IMR-90 (cell line): ENCODE measurements at regions not wholly inside any gene's neighbourhood (a gene's known extent, or its start where the extent isn't known, plus 50 kb on each side); places are given as distances from the start of the nearest gene placed in this dataset.

Experiments used
- ATAC-seq: fragments of 200-7000 bp; cut with Tn5 transposase; 2 replicates; pipeline ENCODE4 v1.9.1; 2020; ENCODE audit warnings: low read depth, mild to moderate bottlenecking, moderate library complexity
- BruUV-seq: library from RNA; stranded (reverse); fragments of 400-500 nt; replicated peaks from 2 replicates; lab custom pipeline; 2021; lab: Mats Ljungman, UMichigan
- CTCF ChIA-PET: fragments of 300-600 bp; formaldehyde crosslinking; extraction: SDS; loops from one replicate; lab custom pipeline; 2021; ENCODE audit warnings: antibody characterized with exemption; lab: Yijun Ruan, JAX
- POLR2A ChIA-PET: fragments of 300-600 bp; sonication (Branson Sonifier 250); formaldehyde crosslinking; loops from one replicate; lab custom pipeline; 2022; ENCODE audit warnings: antibody characterized with exemption; ENCODE audit not compliant: unreplicated experiment; lab: Charles Lee
- DNase-seq: peaks from one replicate; pipeline ENCODE4 v3.0.0; 2013
- H2AFZ ChIP-seq: replicated peaks from 2 replicates; pipeline ENCODE3; 2013; ENCODE audit warnings: low read length, mild to moderate bottlenecking; ENCODE audit not compliant: poor library complexity
- H2AK5ac ChIP-seq: 2 replicates; pipeline ENCODE4 v1.6.1; 2013; ENCODE audit warnings: low read depth, low read length, inconsistent platforms
- H2AK9ac ChIP-seq: replicated peaks from 2 replicates; pipeline ENCODE3; 2013; ENCODE audit warnings: mild to moderate bottlenecking, low read depth, low read length, moderate library complexity; ENCODE audit not compliant: poor library complexity
- H2BK120ac ChIP-seq: 2 replicates; pipeline ENCODE4 v1.6.1; 2013; ENCODE audit warnings: low read depth, low read length, inconsistent platforms
- H2BK15ac ChIP-seq: 3 replicates; pipeline ENCODE4 v1.6.1; 2013; ENCODE audit warnings: low read depth, low read length, inconsistent platforms
- H2BK20ac ChIP-seq: 2 replicates; pipeline ENCODE4 v1.6.1; 2013; ENCODE audit warnings: low read depth, mild to moderate bottlenecking, inconsistent platforms, low read length, moderate library complexity
- H2BK5ac ChIP-seq: 2 replicates; pipeline ENCODE4 v1.6.1; 2013; ENCODE audit warnings: mild to moderate bottlenecking, low read depth, low read length, inconsistent platforms; ENCODE audit not compliant: poor library complexity, severe bottlenecking
- H3K14ac ChIP-seq: replicated peaks from 2 replicates; pipeline ENCODE4 v1.6.1; 2013; ENCODE audit warnings: low read depth, low read length, inconsistent platforms
- H3K18ac ChIP-seq: 2 replicates; pipeline ENCODE4 v1.6.1; 2013; ENCODE audit warnings: low read depth, low read length, control low read depth
- H3K23ac ChIP-seq: 2 replicates; pipeline ENCODE4 v1.6.1; 2013; ENCODE audit warnings: low read depth, low read length, inconsistent platforms
- H3K27ac ChIP-seq: 2 replicates; pipeline ENCODE4 v1.5.1; 2013; ENCODE audit warnings: mild to moderate bottlenecking, control low read depth, low read length; ENCODE audit not compliant: insufficient read depth
- H3K27me3 ChIP-seq: 2 replicates; pipeline ENCODE4 v1.6.1; 2013; ENCODE audit warnings: low read length; ENCODE audit not compliant: control insufficient read depth, insufficient read depth
- H3K36me3 ChIP-seq: 2 replicates; pipeline ENCODE4 v1.6.1; 2013; ENCODE audit warnings: low read length, mixed read lengths; ENCODE audit not compliant: control insufficient read depth, insufficient read depth
- H3K4ac ChIP-seq: 2 replicates; pipeline ENCODE4 v1.6.1; 2013; ENCODE audit warnings: low read depth, low read length, inconsistent platforms
- H3K4me1 ChIP-seq: 2 replicates; pipeline ENCODE4 v1.6.1; 2013; ENCODE audit warnings: low read length, mixed read lengths; ENCODE audit not compliant: control insufficient read depth, insufficient read depth
- H3K4me2 ChIP-seq: 2 replicates; pipeline ENCODE4 v1.6.1; 2013; ENCODE audit warnings: low read depth, mild to moderate bottlenecking, control low read depth, low read length, moderate library complexity
- H3K4me3 ChIP-seq: 2 replicates; pipeline ENCODE4 v1.5.1; 2013; ENCODE audit warnings: low read depth, mild to moderate bottlenecking, control low read depth, low read length, moderate library complexity; ENCODE audit not compliant: insufficient read depth
- H3K56ac ChIP-seq: 2 replicates; pipeline ENCODE4 v1.6.1; 2013; ENCODE audit warnings: low read length, inconsistent platforms; ENCODE audit not compliant: insufficient read depth; ENCODE audit errors: extremely low read depth
- H3K79me1 ChIP-seq, 2 experiments: 2 replicates each; pipeline ENCODE4 v1.6.1; 2013; ENCODE audit warnings: low read length in 2 of 2, inconsistent platforms in 1 of 2, low read depth in 1 of 2
- H3K9ac ChIP-seq: 2 replicates; pipeline ENCODE4 v1.6.1; 2013; ENCODE audit warnings: low read depth, low read length, control low read depth
- H3K9me1 ChIP-seq: 2 replicates; pipeline ENCODE4 v1.6.1; 2013; ENCODE audit warnings: low read length, inconsistent platforms; ENCODE audit not compliant: insufficient read depth
- H3K9me3 ChIP-seq: 2 replicates; pipeline ENCODE4 v1.6.1; 2013; ENCODE audit warnings: low read length; ENCODE audit not compliant: control insufficient read depth, insufficient read depth
- H4K20me1 ChIP-seq: 2 replicates; pipeline ENCODE4 v1.6.1; 2013; ENCODE audit warnings: low read length, inconsistent platforms; ENCODE audit not compliant: insufficient read depth
- H4K5ac ChIP-seq: 2 replicates; pipeline ENCODE4 v1.6.1; 2013; ENCODE audit warnings: mild to moderate bottlenecking, low read depth, low read length, control low read depth
- H4K8ac ChIP-seq, 2 experiments: 2 replicates each; pipeline ENCODE4 v1.6.1; 2013; ENCODE audit warnings: low read depth in 2 of 2, low read length in 2 of 2, control low read depth in 1 of 2, inconsistent platforms in 1 of 2
- H4K91ac ChIP-seq: 2 replicates; pipeline ENCODE4 v1.6.1; 2013; ENCODE audit warnings: low read depth, low read length, inconsistent platforms; ENCODE audit not compliant: insufficient read depth
- CEBPB ChIP-seq: IDR thresholded peaks from 2 replicates; pipeline ENCODE4 v1.6.1; 2012; ENCODE audit warnings: low read depth, low read length, improper control_type of control experiment
- FOS ChIP-seq: fragments of 150-350 bp; IDR thresholded peaks from 2 replicates; pipeline ENCODE4 v1.6.1; 2016; ENCODE audit warnings: low read depth, low read length
- MAFK ChIP-seq: IDR thresholded peaks from 2 replicates; pipeline ENCODE4 v1.6.1; 2012; ENCODE audit warnings: low read depth, low read length, improper control_type of control experiment
- RCOR1 ChIP-seq: IDR thresholded peaks from 2 replicates; pipeline ENCODE4 v1.6.1; 2012; ENCODE audit warnings: mild to moderate bottlenecking, low read length, improper control_type of control experiment; ENCODE audit not compliant: insufficient replicate concordance
- dilution Hi-C: fragments of 300-500 bp; cut with HindIII; formaldehyde crosslinking; loops from one replicate; pipeline ENCODE4 v1.14.3; 2018; ENCODE audit warnings: low sequenced_read_pairs; ENCODE audit not compliant: unreplicated experiment
- in situ Hi-C: fragments of 300-500 bp; cut with MboI; formaldehyde crosslinking; loops from 3 replicates; pipeline ENCODE4 v1.14.3; 2019; ENCODE audit warnings: low sequenced_read_pairs, inconsistent platforms, mixed read lengths
- intact Hi-C: fragments of 100-400 bp; cut with micrococcal nuclease; formaldehyde crosslinking; loops from 2 replicates; pipeline ENCODE4 v1.10.0; 2022

GRCh38 chr2:67514515-67514914 lies 117.4 kb downstream of the ETAA1 start:
- no peak overlapping the region for H3K4me3 ChIP-seq
- no peaks in the 10 kb centered on the region for H3K36me3 ChIP-seq
- H3K27me3 ChIP-seq, result no peaks in the 10 kb centered on the region
- H3K4me1 ChIP-seq, result peaks cover 11% of the 10 kb centered on the region
- TF ChIP-seq CEBPB (peak; percentile 35; the same call in 1 of the 2 replicates), FOS (peak; percentile 90), RCOR1 (no peak), MAFK (peak; percentile 21; the same call in 1 of the 2 replicates)
- H2BK5ac ChIP-seq, result peak overlapping the region; percentile 92
- peak overlapping the region; percentile 73; the same call in 1 of the 2 replicates for H4K5ac ChIP-seq
- no peak overlapping the region for H2BK15ac ChIP-seq
- H3K14ac ChIP-seq, result no peak overlapping the region; the same call in 1 of the 2 replicates
- in situ Hi-C loops, result no loop called here
- H3K18ac ChIP-seq, result peak overlapping the region; percentile 68; the same call in 1 of the 2 replicates
- H3K4me2 ChIP-seq, result peak overlapping the region; percentile 81; the same call in 1 of the 2 replicates
- no peaks in the 10 kb centered on the region for H4K20me1 ChIP-seq
- H2AK9ac ChIP-seq, result no peak overlapping the region
- H3K9me3 ChIP-seq, result no peaks in the 10 kb centered on the region
- CTCF ChIA-PET, result no interaction called here
- no peaks in the 10 kb centered on the region for H3K79me1 ChIP-seq
- no peak overlapping the region for H2AK5ac ChIP-seq
- intact Hi-C loops, result no loop called here
- peak overlapping the region; percentile 82; the same call in 1 of the 2 replicates for H2BK20ac ChIP-seq
- no TSS peak for BruUV-seq
- no peak overlapping the region for H3K9ac ChIP-seq
- DNase-seq, result peak; percentile 94
- 0 out of 2 replicates have a peak overlapping the region, but pooled peaks have one; percentile 39 for H4K91ac ChIP-seq
- peak; percentile 87 for ATAC-seq
- dilution Hi-C loops, result no loop called here
- H3K4ac ChIP-seq, result peak overlapping the region; percentile 78; the same call in 1 of the 2 replicates
- H2BK120ac ChIP-seq, result peak overlapping the region; percentile 74
- peaks cover 3% of the 10 kb centered on the region; the same call in 1 of the 2 replicates for H3K9me1 ChIP-seq
- no peak overlapping the region for H3K56ac ChIP-seq
- peak overlapping the region; percentile 68 for H3K27ac ChIP-seq
- no peak overlapping the region for H2AFZ ChIP-seq
- POLR2A ChIA-PET, result no interaction called here
- H3K23ac ChIP-seq, result peak overlapping the region; percentile 25; the same call in 1 of the 2 replicates
- peak overlapping the region; percentile 57 to 72; a peak in 2 of 4 replicates for H4K8ac ChIP-seq
